Nephron progenitor cell (in vitro differentiated cells): ENCODE measurements at regions not wholly inside any gene's neighbourhood (a gene's known extent, or its start where the extent isn't known, plus 50 kb on each side); places are given as distances from the start of the nearest gene placed in this dataset.

Source experiments
- DNase-seq: peaks from one replicate; pipeline ENCODE4 v3.0.0; 2021
- H3K27ac Mint-ChIP-seq: 2 replicates; pipeline ENCODE4 v1.8.0; 2021; ENCODE audit warnings: mild to moderate bottlenecking, moderate library complexity, mixed read lengths
- H3K27me3 Mint-ChIP-seq: 2 replicates; pipeline ENCODE4 v1.8.0; 2021; ENCODE audit warnings: mild to moderate bottlenecking, low read depth, mixed read lengths; ENCODE audit not compliant: poor library complexity
- H3K36me3 Mint-ChIP-seq: 2 replicates; pipeline ENCODE4 v1.8.0; 2021; ENCODE audit warnings: low read depth, mixed read lengths
- H3K4me1 Mint-ChIP-seq: 2 replicates; pipeline ENCODE4 v1.8.0; 2021; ENCODE audit warnings: mixed read lengths
- H3K4me3 Mint-ChIP-seq: 2 replicates; pipeline ENCODE4 v1.8.0; 2021; ENCODE audit warnings: mild to moderate bottlenecking, moderate library complexity, mixed read lengths
- H3K9me3 Mint-ChIP-seq: 2 replicates; pipeline ENCODE4 v1.8.0; 2021; ENCODE audit warnings: mild to moderate bottlenecking, moderate library complexity, mixed read lengths
- CTCF ChIP-seq: fragments of 200-600 bp; sonication (generic); IDR thresholded peaks from 2 replicates; pipeline ENCODE4 v1.5.0; 2021; ENCODE audit warnings: antibody characterized with exemption

GRCh38 chr5:27548484-27548883 is 510.1 kb upstream of the CDH9 start:
- Mint-ChIP-seq H3K27me3 (no peaks in the 10 kb centered on the region), H3K27ac (no peak overlapping the region), H3K4me1 (no peaks in the 10 kb centered on the region), H3K36me3 (no peaks in the 10 kb centered on the region), H3K4me3 (no peak overlapping the region), H3K9me3 (no peaks in the 10 kb centered on the region)
- TF ChIP-seq CTCF = no peak
- DNase-seq = no peak

- TF ChIP-seq CTCF = no peak
- H3K9me3 Mint-ChIP-seq = no peaks in the 10 kb centered on the region
- no peaks in the 10 kb centered on the region for H3K36me3 Mint-ChIP-seq
- H3K4me3 Mint-ChIP-seq = no peak overlapping the region
- no peak for DNase-seq
- no peaks in the 10 kb centered on the region for H3K27me3 Mint-ChIP-seq
- no peak overlapping the region for H3K27ac Mint-ChIP-seq
- H3K4me1 Mint-ChIP-seq = no peaks in the 10 kb centered on the region
These were observed 496.7 kb upstream of the CDH9 start for GRCh38 chr5:27535031-27535557.

GRCh38 chr5:27532305-27532704 is 493.9 kb upstream of the CDH9 start:
- Mint-ChIP-seq H3K36me3 (no peaks in the 10 kb centered on the region), H3K27ac (no peak overlapping the region), H3K4me3 (no peak overlapping the region), H3K9me3 (no peaks in the 10 kb centered on the region), H3K4me1 (no peaks in the 10 kb centered on the region), H3K27me3 (no peaks in the 10 kb centered on the region)
- no peak for DNase-seq
- no peak for TF ChIP-seq CTCF

- TF ChIP-seq CTCF = no peak
- no peaks in the 10 kb centered on the region for H3K36me3 Mint-ChIP-seq
- H3K27ac Mint-ChIP-seq = no peak overlapping the region
- no peaks in the 10 kb centered on the region for H3K4me1 Mint-ChIP-seq
- peaks cover 3% of the 10 kb centered on the region for H3K9me3 Mint-ChIP-seq
- H3K27me3 Mint-ChIP-seq = no peaks in the 10 kb centered on the region
- no peak overlapping the region for H3K4me3 Mint-ChIP-seq
- no peak for DNase-seq
These were observed 486.1 kb upstream of the CDH9 start for GRCh38 chr5:27524515-27524914.

- Mint-ChIP-seq H3K4me3 (no peak overlapping the region), H3K9me3 (peaks cover 9% of the 10 kb centered on the region), H3K4me1 (no peaks in the 10 kb centered on the region), H3K36me3 (no peaks in the 10 kb centered on the region), H3K27ac (no peak overlapping the region), H3K27me3 (no peaks in the 10 kb centered on the region)
- DNase-seq = no peak
- TF ChIP-seq CTCF = no peak
These were observed 485.2 kb upstream of the CDH9 start for GRCh38 chr5:27523629-27524028.

- peaks cover 3% of the 10 kb centered on the region for H3K27me3 Mint-ChIP-seq
- TF ChIP-seq CTCF = no peak
- no peak for DNase-seq
- H3K27ac Mint-ChIP-seq = no peak overlapping the region
- no peak overlapping the region for H3K4me3 Mint-ChIP-seq
- no peaks in the 10 kb centered on the region for H3K4me1 Mint-ChIP-seq
- no peaks in the 10 kb centered on the region for H3K36me3 Mint-ChIP-seq
- H3K9me3 Mint-ChIP-seq = peaks cover 9% of the 10 kb centered on the region
These were observed 478.1 kb upstream of the CDH9 start for GRCh38 chr5:27516437-27516836.
